Natural killer cell (primary cell): ENCODE measurements at regions not wholly inside any gene's neighbourhood (a gene's known extent, or its start where the extent isn't known, plus 50 kb on each side); places are given as distances from the start of the nearest gene placed in this dataset.

Experiments used
- ATAC-seq, 3 donors: fragments of 150-1000 bp in 2 of 3; fragments of 200-7000 bp in 1 of 3; cut with Tn5 transposase; 1 replicate in 1 of 3; 2 replicates in 2 of 3; pipeline ENCODE4 v1.10.0; 2021; ENCODE audit warnings: mild to moderate bottlenecking in 2 of 3, moderate library complexity in 2 of 3
- DNase-seq, 2 donors: peaks; one replicate each; pipeline versions ENCODE4 v3.0.0 to v3.0.0-alpha.2; 2013 to 2021; ENCODE audit warnings: mixed read lengths in 1 of 2
- H3K27ac ChIP-seq: one replicate; pipeline ENCODE4 v1.5.1; 2013; ENCODE audit warnings: mild to moderate bottlenecking, low read length
- H3K27me3 ChIP-seq: one replicate; pipeline ENCODE4 v1.6.1; 2013; ENCODE audit warnings: low read length; ENCODE audit not compliant: control insufficient read depth, insufficient read depth
- H3K36me3 ChIP-seq: one replicate; pipeline ENCODE4 v1.6.1; 2013; ENCODE audit warnings: low read length; ENCODE audit not compliant: control insufficient read depth, insufficient read depth
- H3K4me1 ChIP-seq: one replicate; pipeline ENCODE4 v1.6.1; 2013; ENCODE audit warnings: low read length; ENCODE audit not compliant: control insufficient read depth, insufficient read depth
- H3K4me3 ChIP-seq: one replicate; pipeline ENCODE4 v1.5.1; 2013; ENCODE audit warnings: low read length
- H3K9me3 ChIP-seq: one replicate; pipeline ENCODE4 v1.6.1; 2013; ENCODE audit warnings: low read length; ENCODE audit not compliant: control insufficient read depth, insufficient read depth
- H3K27ac Mint-ChIP-seq, 2 donors: one replicate each; pipeline ENCODE4 v1.8.0; 2022; ENCODE audit warnings: mild to moderate bottlenecking in 2 of 2, mixed read lengths in 2 of 2, moderate library complexity in 1 of 2
- H3K27me3 Mint-ChIP-seq, 2 donors: one replicate each; pipeline ENCODE4 v1.8.0; 2022; ENCODE audit warnings: low read depth in 2 of 2, mixed read lengths in 2 of 2
- H3K36me3 Mint-ChIP-seq: one replicate; pipeline ENCODE4 v1.8.0; 2022; ENCODE audit warnings: mixed read lengths
- H3K4me1 Mint-ChIP-seq, 2 donors: one replicate each; pipeline ENCODE4 v1.8.0; 2022; ENCODE audit warnings: mixed read lengths in 2 of 2
- H3K4me3 Mint-ChIP-seq: one replicate; pipeline ENCODE4 v1.8.0; 2022; ENCODE audit warnings: mild to moderate bottlenecking, moderate library complexity, mixed read lengths
- H3K9me3 Mint-ChIP-seq, 2 donors: one replicate each; pipeline ENCODE4 v1.8.0; 2022; ENCODE audit warnings: mixed read lengths in 2 of 2
- WGBS: methylation state at CpG from one replicate; pipeline ENCODE4 v1.1.7; 2013; ENCODE audit warnings: missing lambda C conversion rate; ENCODE audit not compliant: insufficient coverage; 5-methylcytosine and 5-hydroxymethylcytosine counted together
- intact Hi-C: fragments of 100-400 bp; cut with micrococcal nuclease; formaldehyde crosslinking; loops from one replicate; pipeline ENCODE4 v1.14.2; 2022
- TF ChIP-seq, protein P1 (sequence below): fragments of 200-600 bp; IDR thresholded peaks from one replicate; pipeline ENCODE4 v1.8.0; 2022; ENCODE audit warnings: antibody characterized with exemption

GRCh38 chr1:175812936-175813335 lies 69.5 kb upstream of the TNR start:
- Mint-ChIP-seq H3K27ac (no peak overlapping the region), H3K4me1 (no peaks in the 10 kb centered on the region), H3K9me3 (peaks cover 0 to 3% of the 10 kb centered on the region in 2 donors), H3K27me3 (peaks cover 14 to 18% of the 10 kb centered on the region in 2 donors), H3K4me3 (no peak overlapping the region), H3K36me3 (no peaks in the 10 kb centered on the region)
- Histone ChIP-seq H3K36me3 (no peaks in the 10 kb centered on the region), H3K4me3 (no peak overlapping the region), H3K27ac (no peak overlapping the region), H3K4me1 (no peaks in the 10 kb centered on the region), H3K27me3 (no peaks in the 10 kb centered on the region), H3K9me3 (no peaks in the 10 kb centered on the region)
- 75% methylated on average over 1 of the region's 2 CpGs for WGBS
- DNase-seq, result no peak
- TF ChIP-seq, protein P1, sequence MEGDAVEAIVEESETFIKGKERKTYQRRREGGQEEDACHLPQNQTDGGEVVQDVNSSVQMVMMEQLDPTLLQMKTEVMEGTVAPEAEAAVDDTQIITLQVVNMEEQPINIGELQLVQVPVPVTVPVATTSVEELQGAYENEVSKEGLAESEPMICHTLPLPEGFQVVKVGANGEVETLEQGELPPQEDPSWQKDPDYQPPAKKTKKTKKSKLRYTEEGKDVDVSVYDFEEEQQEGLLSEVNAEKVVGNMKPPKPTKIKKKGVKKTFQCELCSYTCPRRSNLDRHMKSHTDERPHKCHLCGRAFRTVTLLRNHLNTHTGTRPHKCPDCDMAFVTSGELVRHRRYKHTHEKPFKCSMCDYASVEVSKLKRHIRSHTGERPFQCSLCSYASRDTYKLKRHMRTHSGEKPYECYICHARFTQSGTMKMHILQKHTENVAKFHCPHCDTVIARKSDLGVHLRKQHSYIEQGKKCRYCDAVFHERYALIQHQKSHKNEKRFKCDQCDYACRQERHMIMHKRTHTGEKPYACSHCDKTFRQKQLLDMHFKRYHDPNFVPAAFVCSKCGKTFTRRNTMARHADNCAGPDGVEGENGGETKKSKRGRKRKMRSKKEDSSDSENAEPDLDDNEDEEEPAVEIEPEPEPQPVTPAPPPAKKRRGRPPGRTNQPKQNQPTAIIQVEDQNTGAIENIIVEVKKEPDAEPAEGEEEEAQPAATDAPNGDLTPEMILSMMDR, result no peak
- ATAC-seq, result no peak
- intact Hi-C loops, result no loop called here

- Mint-ChIP-seq H3K9me3 (peaks cover 0 to 3% of the 10 kb centered on the region in 2 donors), H3K27ac (no peak overlapping the region), H3K36me3 (no peaks in the 10 kb centered on the region), H3K27me3 (peaks cover 12 to 18% of the 10 kb centered on the region in 2 donors), H3K4me3 (no peak overlapping the region), H3K4me1 (no peaks in the 10 kb centered on the region)
- H3K36me3 ChIP-seq, result no peaks in the 10 kb centered on the region
- WGBS, result 74% methylated on average over 2 of the region's 2 CpGs
- no peak overlapping the region for H3K4me3 ChIP-seq
- H3K9me3 ChIP-seq, result no peaks in the 10 kb centered on the region
- no peak overlapping the region for H3K27ac ChIP-seq
- no peak for ATAC-seq
- H3K27me3 ChIP-seq, result no peaks in the 10 kb centered on the region
- DNase-seq, result no peak
- TF ChIP-seq, protein P1, result no peak
- intact Hi-C loops, result no loop called here
- no peaks in the 10 kb centered on the region for H3K4me1 ChIP-seq
Observed at GRCh38 chr1:175810305-175810704, 66.9 kb upstream of the TNR start.

DNA sequence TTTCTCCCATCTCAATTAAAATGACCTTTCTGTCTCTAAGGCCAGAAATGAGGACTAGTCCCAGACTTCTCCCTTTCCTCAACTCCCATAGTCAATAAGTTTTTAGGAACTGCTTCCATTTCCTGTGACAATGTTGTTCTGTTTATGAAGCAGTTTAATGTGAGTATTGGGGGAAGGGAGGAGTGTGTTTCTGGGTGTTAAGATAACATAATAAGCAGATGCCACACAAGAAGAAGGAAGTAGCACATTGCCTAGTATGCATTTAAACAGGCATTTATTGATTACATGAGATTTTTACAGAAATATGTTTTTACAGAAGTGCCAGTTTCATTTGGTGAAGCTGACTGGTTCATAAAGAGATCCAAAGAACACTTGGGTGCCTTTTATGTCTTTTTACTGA lies 65.6 kb upstream of the TNR start:
- Histone ChIP-seq H3K9me3 (no peaks in the 10 kb centered on the region), H3K4me1 (no peaks in the 10 kb centered on the region), H3K4me3 (no peak overlapping the region), H3K27ac (no peak overlapping the region), H3K36me3 (no peaks in the 10 kb centered on the region), H3K27me3 (no peaks in the 10 kb centered on the region)
- intact Hi-C loops, result no loop called here
- ATAC-seq (no peak), DNase-seq (no peak)
- H3K4me3 Mint-ChIP-seq, result no peak overlapping the region
- H3K27ac Mint-ChIP-seq, result no peak overlapping the region
- no peaks in the 10 kb centered on the region for H3K9me3 Mint-ChIP-seq
- H3K27me3 Mint-ChIP-seq, result peaks cover 5 to 13% of the 10 kb centered on the region in 2 donors
- no peaks in the 10 kb centered on the region for H3K36me3 Mint-ChIP-seq
- TF ChIP-seq, protein P1, result no peak
- no peaks in the 10 kb centered on the region for H3K4me1 Mint-ChIP-seq

- H3K36me3 ChIP-seq, result no peaks in the 10 kb centered on the region
- no peak overlapping the region for H3K27ac ChIP-seq
- H3K4me3 ChIP-seq, result no peak overlapping the region
- intact Hi-C loops, result no loop called here
- H3K4me1 Mint-ChIP-seq, result no peaks in the 10 kb centered on the region
- H3K9me3 Mint-ChIP-seq, result no peaks in the 10 kb centered on the region
- no peaks in the 10 kb centered on the region for H3K27me3 ChIP-seq
- H3K4me3 Mint-ChIP-seq, result no peak overlapping the region
- H3K4me1 ChIP-seq, result no peaks in the 10 kb centered on the region
- H3K27ac Mint-ChIP-seq, result no peak overlapping the region
- H3K9me3 ChIP-seq, result no peaks in the 10 kb centered on the region
- H3K36me3 Mint-ChIP-seq, result no peaks in the 10 kb centered on the region
- DNase-seq (no peak), ATAC-seq (no peak)
- 88% methylated on average over 4 of the region's 4 CpGs for WGBS
- TF ChIP-seq, protein P1, result no peak
- peaks cover 5 to 13% of the 10 kb centered on the region in 2 donors for H3K27me3 Mint-ChIP-seq
Observed at GRCh38 chr1:175808573-175808972, 65.2 kb upstream of the TNR start.
